NCI-H774 (cell line): ENCODE measurements at regions not wholly inside any gene's neighbourhood (a gene's known extent, or its start where the extent isn't known, plus 50 kb on each side); places are given as distances from the start of the nearest gene placed in this dataset.

Experiments used
- DNase-seq: peaks from one replicate; lab custom pipeline; 2025; lab: John Stamatoyannopoulos, UW

- DNase-seq, result no peak
These were observed 1145.0 kb upstream of the LRRN3 start for GRCh38 chr7:109945820-109946518.

DNA sequence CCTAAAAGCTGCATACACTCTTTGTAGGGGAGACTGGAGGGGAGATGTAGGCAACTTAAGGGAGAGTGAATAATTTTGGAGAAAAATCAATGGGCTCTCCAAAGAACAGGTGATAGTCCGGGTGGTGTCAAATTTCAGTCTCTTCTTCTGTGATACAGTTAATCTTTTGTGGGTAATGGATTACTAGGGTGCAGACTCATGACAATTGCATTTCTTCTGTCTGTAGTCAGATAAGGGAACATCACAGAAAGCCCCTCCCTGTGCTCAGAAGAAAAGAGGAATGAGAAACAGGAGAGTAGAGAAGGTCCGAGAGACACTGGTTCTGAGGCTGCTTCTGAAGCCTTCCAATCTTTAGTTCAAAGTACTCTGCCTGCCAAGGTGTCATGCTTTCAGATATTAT lies 1140.7 kb upstream of the LRRN3 start:
- no peak for DNase-seq

DNA sequence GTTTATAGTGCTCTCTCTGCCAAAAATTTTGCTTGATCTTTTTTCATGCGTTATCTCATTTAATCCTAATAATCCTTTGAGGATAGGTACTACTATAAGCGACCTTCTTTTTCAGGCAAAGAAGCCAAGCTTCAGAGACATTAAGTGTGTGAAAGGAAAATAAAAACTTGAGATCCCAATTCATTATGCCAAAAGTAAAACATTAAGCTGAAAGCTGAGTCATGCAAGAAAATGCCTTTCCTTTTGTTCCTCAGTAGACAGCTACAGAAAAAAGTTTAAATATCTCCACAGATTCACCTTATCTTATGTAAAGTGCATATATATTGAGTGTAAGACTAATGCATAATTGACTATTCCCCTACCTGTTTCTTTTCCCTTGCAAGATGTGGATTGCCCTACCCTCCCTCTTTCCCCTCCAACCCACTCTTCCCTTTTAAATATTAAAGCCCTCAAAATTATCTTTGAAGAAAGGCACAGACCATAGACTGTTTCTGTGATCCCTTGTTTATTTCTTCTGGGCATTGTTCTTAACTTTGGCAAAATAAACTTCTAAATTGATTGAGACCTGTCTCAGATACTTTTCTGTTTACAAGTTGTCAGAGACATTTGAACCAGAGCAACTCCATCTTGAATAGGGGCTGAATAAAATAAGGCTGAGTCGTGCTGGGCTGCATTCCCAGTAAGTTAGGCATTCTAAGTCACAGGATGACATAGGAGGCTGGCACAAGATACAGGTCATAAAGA lies 1139.9 kb upstream of the LRRN3 start:
- no peak for DNase-seq

- DNase-seq, result no peak
These were observed 1139.4 kb upstream of the LRRN3 start for GRCh38 chr7:109951565-109951928.

GRCh38 chr7:109955986-109956385 lies 1134.9 kb upstream of the LRRN3 start:
- no peak for DNase-seq

GRCh38 chr7:109956916-109957315 lies 1134.0 kb upstream of the LRRN3 start:
- no peak for DNase-seq

- no peak for DNase-seq
These were observed 1127.2 kb upstream of the LRRN3 start for GRCh38 chr7:109963741-109964140.

DNA sequence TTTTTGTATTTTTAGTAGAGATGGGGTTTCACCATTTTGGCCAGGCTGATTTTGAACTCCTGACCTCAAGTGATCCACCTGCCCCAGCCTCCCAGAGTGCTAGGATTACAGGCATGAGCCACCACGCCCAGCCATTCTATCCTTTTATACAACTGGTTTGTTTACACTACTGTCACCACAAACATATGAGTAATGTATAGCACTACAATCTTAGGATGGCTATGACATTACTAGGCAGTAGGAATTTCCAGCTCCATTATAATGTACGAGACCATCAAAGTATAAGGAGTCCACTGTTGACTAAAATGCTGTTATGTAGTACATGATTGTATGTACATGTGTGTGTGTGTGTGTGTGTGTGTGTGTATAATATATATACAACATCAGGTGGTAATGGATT lies 1126.1 kb upstream of the LRRN3 start:
- DNase-seq, result no peak

- DNase-seq, result no peak
These were observed 1123.5 kb upstream of the LRRN3 start for GRCh38 chr7:109967406-109967805.

DNA sequence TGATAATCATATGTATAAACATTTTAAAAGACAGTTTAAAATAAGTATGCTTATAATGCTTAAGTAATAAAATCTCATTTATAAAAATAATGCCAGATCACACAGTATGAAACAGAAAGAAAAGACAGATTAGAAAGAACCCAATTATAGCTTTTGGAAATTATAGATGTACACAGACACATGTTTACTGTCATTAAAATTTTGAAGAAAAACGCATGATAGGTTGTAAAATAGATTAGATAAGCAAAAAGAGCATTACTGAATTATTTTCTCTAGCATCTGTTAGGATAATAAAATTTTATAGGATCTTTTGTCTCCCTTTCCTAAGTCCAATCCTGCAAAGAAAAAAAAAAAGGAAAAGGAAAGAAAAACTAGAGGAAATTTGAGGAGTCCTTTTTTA lies 1107.3 kb upstream of the LRRN3 start:
- DNase-seq, result no peak

DNA sequence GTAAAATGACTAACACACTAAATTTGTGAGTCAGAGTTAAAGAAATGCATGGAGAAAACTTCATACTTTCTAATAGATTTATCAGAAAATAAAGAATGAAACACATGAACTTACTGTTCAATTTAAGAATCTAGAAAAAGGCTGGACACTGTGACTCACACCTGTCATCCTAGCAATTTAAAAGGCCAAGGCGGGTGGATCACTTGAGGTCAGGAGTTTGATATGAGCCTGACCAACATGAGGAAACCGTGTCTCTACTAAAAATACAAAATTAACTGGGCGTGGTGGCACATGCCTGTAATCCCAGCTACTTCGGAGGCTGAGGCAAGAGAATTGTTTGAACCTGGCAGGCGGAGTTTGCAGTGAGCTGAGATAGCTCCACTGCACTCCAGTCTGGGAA lies 1106.2 kb upstream of the LRRN3 start:
- no peak for DNase-seq

- DNase-seq, result no peak
These were observed 1104.2 kb upstream of the LRRN3 start for GRCh38 chr7:109986701-109987100.

GRCh38 chr7:109996411-109996810 lies 1094.5 kb upstream of the LRRN3 start:
- DNase-seq, result no peak

DNA sequence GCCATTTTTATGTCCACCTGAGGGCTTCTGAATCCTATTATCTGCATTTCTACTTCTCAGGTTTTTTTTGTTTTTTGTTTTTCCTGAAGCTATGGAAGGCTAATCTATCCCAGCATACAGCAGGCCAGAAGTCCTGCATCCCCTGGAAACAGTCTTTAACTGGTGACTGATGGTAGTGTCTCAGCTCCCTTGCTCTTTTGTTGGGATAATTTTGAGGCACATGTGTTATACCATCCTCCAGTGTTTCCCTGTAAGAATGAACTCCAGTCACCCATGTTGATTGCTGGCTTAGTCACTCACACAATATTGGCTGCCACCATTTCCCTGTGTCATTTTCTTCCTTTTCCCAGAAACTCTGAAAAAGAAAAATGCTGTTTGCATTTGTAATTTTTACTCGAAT lies 1094.0 kb upstream of the LRRN3 start:
- no peak for DNase-seq

- no peak for DNase-seq
These were observed 1093.1 kb upstream of the LRRN3 start for GRCh38 chr7:109997837-109998236.

DNA sequence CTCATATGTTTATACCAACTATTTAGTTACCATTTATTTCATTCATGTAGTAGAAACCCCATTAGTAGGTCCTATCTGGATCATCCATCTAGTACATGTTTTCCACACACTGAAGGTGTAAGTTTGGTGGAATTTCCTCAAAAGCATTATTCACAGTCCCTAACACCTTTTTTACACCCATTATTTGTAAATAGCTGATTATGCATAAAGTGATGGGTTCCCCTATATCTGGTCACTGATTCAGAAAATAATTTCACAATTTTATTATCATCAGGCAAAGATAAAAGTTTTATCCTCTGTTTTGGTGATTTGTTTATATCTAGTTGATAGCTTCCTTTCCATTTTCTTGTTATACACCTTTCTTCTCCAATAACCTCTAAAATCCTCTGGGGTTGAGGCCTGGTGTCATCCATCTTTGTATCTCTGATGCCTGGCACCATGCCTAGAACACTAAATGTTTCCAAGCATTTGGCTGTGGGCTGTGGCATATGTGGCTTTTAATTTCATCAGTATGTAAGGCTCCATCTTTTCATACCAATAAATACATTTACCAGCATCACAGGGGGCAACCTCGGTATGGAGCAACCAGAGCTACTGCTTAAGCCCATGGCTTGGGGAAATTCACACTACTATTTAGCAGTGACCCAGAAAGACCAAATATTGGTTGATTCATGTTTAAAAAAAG lies 1089.5 kb upstream of the LRRN3 start:
- no peak for DNase-seq

DNA sequence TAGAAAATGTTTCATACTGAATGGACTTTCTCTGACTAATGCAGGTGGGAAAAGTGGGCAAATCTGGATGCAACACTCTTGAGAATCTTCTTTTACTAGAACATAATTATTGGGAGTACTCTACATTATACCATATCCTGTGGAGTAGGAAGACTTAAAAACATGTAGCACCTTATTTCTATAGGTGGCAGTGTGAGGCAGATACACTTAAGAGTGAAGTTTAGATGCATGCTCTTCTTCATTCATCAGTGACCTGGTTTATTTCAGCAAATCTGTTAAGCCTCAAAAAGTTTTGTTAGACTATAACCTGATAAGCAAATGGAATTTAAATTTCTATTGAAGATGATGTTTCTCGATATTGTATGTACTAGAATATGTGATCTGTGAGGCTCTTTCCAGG lies 1087.1 kb upstream of the LRRN3 start:
- DNase-seq, result no peak

- no peak for DNase-seq
These were observed 1083.4 kb upstream of the LRRN3 start for GRCh38 chr7:110007320-110008063.

DNA sequence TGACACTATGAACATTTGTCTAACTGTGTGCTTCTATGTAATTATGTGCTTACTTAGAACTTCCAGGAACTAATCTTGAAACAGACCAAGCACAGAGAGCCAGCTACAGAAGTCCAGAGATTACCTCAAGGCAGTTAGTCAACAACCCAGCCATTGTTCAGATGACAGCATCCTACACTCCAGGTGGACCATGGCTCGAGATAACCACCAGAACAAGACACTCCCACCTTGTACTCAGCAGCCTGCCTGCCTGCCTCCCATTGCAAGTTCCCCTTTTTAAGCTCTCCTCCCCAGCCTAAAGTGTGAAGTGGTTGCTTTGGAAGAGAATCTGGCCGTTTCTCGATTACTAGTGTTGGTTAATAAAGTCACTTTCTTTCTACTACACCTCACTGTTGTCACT lies 1080.6 kb upstream of the LRRN3 start:
- no peak for DNase-seq

DNA sequence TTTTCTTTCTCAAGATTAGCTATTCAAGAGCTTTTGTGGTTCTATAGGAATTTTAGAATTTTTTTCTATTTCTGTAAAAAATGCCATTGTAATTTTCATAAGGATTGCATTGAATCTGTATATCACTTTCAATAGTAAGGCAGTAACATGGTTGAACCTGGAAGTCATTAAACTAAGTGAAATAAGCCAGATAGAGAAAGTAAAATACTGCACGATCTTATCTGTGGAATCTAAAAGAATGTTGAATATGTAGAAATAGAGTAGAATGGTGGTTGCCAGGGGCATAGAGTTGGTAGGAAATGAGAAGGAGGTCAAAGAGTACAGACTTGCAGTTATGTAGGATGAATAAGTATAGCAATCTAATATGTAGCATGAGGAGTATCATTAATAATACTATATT lies 1073.5 kb upstream of the LRRN3 start:
- no peak for DNase-seq

- DNase-seq, result no peak
These were observed 1063.5 kb upstream of the LRRN3 start for GRCh38 chr7:110027385-110027784.

DNA sequence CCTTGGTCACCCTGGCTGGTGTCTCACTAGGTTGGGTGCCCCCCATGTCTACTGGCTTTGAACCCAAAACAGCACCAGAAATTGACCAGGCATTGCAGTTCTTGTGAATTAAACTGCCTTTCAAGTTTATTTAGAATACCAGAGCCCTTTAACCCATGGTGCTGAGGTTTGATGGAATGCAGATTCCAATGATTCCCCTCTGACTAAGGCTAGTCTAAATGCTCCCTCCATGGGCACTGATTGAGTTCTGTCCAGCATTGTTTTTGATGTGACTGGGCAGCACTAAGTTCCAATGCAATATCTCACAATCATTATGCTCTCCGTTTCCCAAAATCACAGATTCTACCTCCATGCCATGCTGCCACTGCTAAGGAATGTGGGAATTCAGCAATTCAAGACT lies 1047.4 kb upstream of the LRRN3 start:
- no peak for DNase-seq

DNA sequence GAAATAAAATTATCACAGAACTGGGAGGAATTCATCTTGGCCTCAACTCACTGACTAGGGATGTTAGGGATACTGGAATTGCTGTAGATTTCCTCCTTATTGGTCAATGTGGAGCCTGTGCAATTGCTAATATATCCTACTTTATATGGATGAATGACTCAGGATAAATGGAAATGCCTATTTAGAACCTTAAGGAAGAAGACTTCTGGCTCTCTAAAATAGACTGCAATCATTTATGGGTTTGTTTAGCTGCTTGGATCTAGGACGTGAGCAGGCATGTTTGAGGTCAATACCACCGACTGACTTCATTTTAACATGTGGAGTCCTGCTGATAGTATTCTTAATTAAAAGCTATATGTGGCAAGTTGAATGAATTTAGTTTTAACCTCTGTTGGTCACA lies 1040.1 kb upstream of the LRRN3 start:
- no peak for DNase-seq
